Nephron (organoid): ENCODE measurements at regions not wholly inside any gene's neighbourhood (a gene's known extent, or its start where the extent isn't known, plus 50 kb on each side); places are given as distances from the start of the nearest gene placed in this dataset.

ENCODE experiments used
- H3K27ac Mint-ChIP-seq, 3 experiments: 2 replicates each; pipeline ENCODE4 v1.8.0; 2020; ENCODE audit warnings: mixed read lengths in 3 of 3, mild to moderate bottlenecking in 2 of 3, moderate library complexity in 1 of 3
- H3K27me3 Mint-ChIP-seq: 2 replicates; pipeline ENCODE4 v1.8.0; 2021; ENCODE audit warnings: low read depth, mild to moderate bottlenecking, moderate library complexity, mixed read lengths
- H3K36me3 Mint-ChIP-seq: 2 replicates; pipeline ENCODE4 v1.8.0; 2020; ENCODE audit warnings: low read depth, mixed read lengths
- H3K4me1 Mint-ChIP-seq: 2 replicates; pipeline ENCODE4 v1.8.0; 2020; ENCODE audit warnings: mixed read lengths
- H3K4me3 Mint-ChIP-seq, 3 experiments: 2 replicates each; pipeline ENCODE4 v1.8.0; 2020; ENCODE audit warnings: mild to moderate bottlenecking in 3 of 3, mixed read lengths in 3 of 3, moderate library complexity in 2 of 3
- H3K9me3 Mint-ChIP-seq: 2 replicates; pipeline ENCODE4 v1.8.0; 2020; ENCODE audit warnings: mixed read lengths
- TF ChIP-seq, protein P1 (sequence below), 3 experiments: fragments of 200-600 bp; sonication (generic); IDR thresholded peaks; one replicate each; pipeline ENCODE4 v1.5.0; 2021; ENCODE audit warnings: antibody characterized with exemption in 3 of 3; ENCODE audit not compliant: unreplicated experiment in 3 of 3

DNA sequence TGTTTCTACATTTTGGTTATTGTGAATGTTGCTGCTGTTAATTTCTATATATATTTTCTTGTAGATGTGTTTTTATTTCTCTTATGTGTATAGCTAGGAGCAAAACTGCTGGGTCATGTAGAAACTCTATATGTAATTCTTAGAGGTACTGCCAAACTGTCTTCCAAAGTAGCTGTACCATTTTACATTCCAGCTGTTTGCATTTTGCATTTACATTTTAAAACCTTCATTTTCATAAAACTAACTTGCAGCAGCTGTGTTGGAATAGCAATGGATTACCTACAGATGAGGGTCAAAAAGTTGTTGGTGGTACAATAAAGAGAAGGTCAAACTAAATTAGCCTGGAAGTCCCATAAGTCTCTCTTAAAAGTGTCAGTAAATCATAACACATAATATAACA lies 1109.7 kb downstream of the FLRT2 start:
- Mint-ChIP-seq H3K27ac (no peak overlapping the region), H3K9me3 (peaks cover 6% of the 10 kb centered on the region), H3K36me3 (no peaks in the 10 kb centered on the region), H3K27me3 (no peaks in the 10 kb centered on the region), H3K4me1 (no peaks in the 10 kb centered on the region), H3K4me3 (no peak overlapping the region)
- TF ChIP-seq, protein P1, sequence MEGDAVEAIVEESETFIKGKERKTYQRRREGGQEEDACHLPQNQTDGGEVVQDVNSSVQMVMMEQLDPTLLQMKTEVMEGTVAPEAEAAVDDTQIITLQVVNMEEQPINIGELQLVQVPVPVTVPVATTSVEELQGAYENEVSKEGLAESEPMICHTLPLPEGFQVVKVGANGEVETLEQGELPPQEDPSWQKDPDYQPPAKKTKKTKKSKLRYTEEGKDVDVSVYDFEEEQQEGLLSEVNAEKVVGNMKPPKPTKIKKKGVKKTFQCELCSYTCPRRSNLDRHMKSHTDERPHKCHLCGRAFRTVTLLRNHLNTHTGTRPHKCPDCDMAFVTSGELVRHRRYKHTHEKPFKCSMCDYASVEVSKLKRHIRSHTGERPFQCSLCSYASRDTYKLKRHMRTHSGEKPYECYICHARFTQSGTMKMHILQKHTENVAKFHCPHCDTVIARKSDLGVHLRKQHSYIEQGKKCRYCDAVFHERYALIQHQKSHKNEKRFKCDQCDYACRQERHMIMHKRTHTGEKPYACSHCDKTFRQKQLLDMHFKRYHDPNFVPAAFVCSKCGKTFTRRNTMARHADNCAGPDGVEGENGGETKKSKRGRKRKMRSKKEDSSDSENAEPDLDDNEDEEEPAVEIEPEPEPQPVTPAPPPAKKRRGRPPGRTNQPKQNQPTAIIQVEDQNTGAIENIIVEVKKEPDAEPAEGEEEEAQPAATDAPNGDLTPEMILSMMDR (IDR thresholded peaks at IDR 0.05; ENCODE audit: unreplicated experiment in 3 of 3) = no peak

GRCh38 chr14:86639146-86639545 lies 1109.2 kb downstream of the FLRT2 start:
- Mint-ChIP-seq H3K4me1 (no peaks in the 10 kb centered on the region), H3K36me3 (no peaks in the 10 kb centered on the region), H3K27me3 (no peaks in the 10 kb centered on the region), H3K9me3 (peaks cover 6% of the 10 kb centered on the region), H3K4me3 (no peak overlapping the region), H3K27ac (no peak overlapping the region)
- TF ChIP-seq, protein P1 (IDR thresholded peaks at IDR 0.05; ENCODE audit: unreplicated experiment in 3 of 3) = no peak

DNA sequence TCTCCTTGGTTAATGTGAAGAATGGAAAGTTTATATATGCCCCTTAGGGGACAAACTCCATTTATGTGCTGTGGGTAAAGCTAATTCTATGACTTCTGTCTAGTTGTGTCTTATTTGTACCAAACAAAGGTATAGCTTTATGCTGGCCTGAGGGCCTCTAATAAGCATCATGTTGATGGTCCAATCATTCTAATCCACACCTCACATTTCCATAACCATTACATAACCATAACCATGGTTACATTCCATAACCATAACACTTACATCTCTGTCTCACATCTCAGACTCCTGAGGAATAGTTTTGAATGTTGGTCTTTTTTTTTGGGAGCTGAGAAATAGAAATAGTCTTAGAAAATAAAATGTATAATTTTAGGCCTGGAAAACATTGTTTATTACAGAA lies 1097.1 kb downstream of the FLRT2 start:
- H3K9me3 Mint-ChIP-seq = peaks cover 13% of the 10 kb centered on the region
- no peaks in the 10 kb centered on the region for H3K27me3 Mint-ChIP-seq
- H3K4me3 Mint-ChIP-seq = no peak overlapping the region
- no peaks in the 10 kb centered on the region for H3K36me3 Mint-ChIP-seq
- TF ChIP-seq, protein P1 (IDR thresholded peaks at IDR 0.05; ENCODE audit: unreplicated experiment in 3 of 3) = no peak
- H3K27ac Mint-ChIP-seq = no peak overlapping the region
- peaks cover under 1% of the 10 kb centered on the region for H3K4me1 Mint-ChIP-seq

DNA sequence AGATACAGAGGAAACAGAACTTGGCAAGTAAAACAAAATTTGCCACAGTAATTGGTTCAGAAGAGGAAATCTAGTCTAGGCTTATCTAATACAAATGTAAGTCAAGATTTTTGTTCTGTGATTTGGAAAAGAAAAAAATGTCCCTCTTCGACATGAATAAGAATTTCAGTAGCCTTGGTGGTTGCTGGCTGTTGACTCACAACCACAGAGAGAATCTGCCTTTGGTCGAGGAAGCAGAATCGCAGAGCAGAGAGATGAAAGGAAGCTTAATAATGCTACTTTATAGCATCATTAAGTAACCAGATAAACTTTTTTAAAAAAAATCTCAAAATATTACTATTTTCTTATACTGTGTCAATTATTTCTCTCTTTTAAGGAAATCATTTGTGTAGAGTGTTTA lies 1096.6 kb downstream of the FLRT2 start:
- peaks cover 5% of the 10 kb centered on the region for H3K4me1 Mint-ChIP-seq
- H3K36me3 Mint-ChIP-seq = no peaks in the 10 kb centered on the region
- H3K27me3 Mint-ChIP-seq = no peaks in the 10 kb centered on the region
- no peak overlapping the region for H3K4me3 Mint-ChIP-seq
- no peak overlapping the region for H3K27ac Mint-ChIP-seq
- TF ChIP-seq, protein P1 (IDR thresholded peaks at IDR 0.05; ENCODE audit: unreplicated experiment in 3 of 3) = no peak
- peaks cover 13% of the 10 kb centered on the region for H3K9me3 Mint-ChIP-seq

- H3K9me3 Mint-ChIP-seq = peaks cover 12% of the 10 kb centered on the region
- TF ChIP-seq, protein P1 (IDR thresholded peaks at IDR 0.05; ENCODE audit: unreplicated experiment in 3 of 3) = no peak
- peaks cover 11% of the 10 kb centered on the region for H3K4me1 Mint-ChIP-seq
Measured at GRCh38 chr14:86625637-86626036, 1095.7 kb downstream of the FLRT2 start.

GRCh38 chr14:86619726-86620125 lies 1089.8 kb downstream of the FLRT2 start:
- Mint-ChIP-seq H3K36me3 (no peaks in the 10 kb centered on the region), H3K9me3 (no peaks in the 10 kb centered on the region), H3K27ac (peak overlapping the region in 1 of 3 experiments; percentile 77), H3K27me3 (no peaks in the 10 kb centered on the region), H3K4me1 (peaks cover 17% of the 10 kb centered on the region), H3K4me3 (no peak overlapping the region)
- TF ChIP-seq, protein P1 (IDR thresholded peaks at IDR 0.05; ENCODE audit: unreplicated experiment in 3 of 3) = no peak

More at GRCh38 chr14:86625637-86626036, 1095.7 kb downstream of the FLRT2 start:
- Mint-ChIP-seq H3K36me3 (no peaks in the 10 kb centered on the region), H3K27me3 (no peaks in the 10 kb centered on the region), H3K27ac (no peak overlapping the region), H3K4me3 (no peak overlapping the region)
